ENCODE measurements at regions not wholly inside any gene's neighbourhood (a gene's known extent, or its start where the extent isn't known, plus 50 kb on each side); places are given as distances from the start of the nearest gene placed in this dataset.

DNA sequence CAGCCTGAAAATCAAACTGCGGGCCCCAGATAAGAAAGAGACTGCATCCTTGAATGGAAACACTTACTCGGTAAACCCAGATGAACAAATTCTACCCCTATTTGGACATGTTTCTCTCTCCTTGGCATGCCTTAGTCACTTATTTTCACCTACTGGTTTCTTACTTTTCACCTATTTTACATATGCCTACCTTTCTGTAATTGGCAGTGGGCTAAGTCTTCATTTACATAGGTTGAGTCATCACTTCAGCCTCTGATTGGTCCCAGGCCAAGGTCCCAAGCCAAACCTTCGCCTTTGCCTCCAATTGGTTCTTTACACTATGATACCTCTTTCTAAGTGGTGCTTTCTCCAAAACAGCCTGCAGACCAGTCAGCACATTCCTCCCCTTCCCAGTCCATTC lies 111.3 kb downstream of the DYRK2 start:
- TF ChIP-seq, protein P1, sequence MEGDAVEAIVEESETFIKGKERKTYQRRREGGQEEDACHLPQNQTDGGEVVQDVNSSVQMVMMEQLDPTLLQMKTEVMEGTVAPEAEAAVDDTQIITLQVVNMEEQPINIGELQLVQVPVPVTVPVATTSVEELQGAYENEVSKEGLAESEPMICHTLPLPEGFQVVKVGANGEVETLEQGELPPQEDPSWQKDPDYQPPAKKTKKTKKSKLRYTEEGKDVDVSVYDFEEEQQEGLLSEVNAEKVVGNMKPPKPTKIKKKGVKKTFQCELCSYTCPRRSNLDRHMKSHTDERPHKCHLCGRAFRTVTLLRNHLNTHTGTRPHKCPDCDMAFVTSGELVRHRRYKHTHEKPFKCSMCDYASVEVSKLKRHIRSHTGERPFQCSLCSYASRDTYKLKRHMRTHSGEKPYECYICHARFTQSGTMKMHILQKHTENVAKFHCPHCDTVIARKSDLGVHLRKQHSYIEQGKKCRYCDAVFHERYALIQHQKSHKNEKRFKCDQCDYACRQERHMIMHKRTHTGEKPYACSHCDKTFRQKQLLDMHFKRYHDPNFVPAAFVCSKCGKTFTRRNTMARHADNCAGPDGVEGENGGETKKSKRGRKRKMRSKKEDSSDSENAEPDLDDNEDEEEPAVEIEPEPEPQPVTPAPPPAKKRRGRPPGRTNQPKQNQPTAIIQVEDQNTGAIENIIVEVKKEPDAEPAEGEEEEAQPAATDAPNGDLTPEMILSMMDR (IDR thresholded peaks at IDR 0.05; ENCODE audit: low read depth, low read length, poor library complexity, severe bottlenecking), result no peak
- TF ChIP-seq EZH2phosphoT487 (IDR thresholded peaks at IDR 0.05; ENCODE audit: borderline replicate concordance, low read length), result no peak
